Immature natural killer cell (primary cell): ENCODE measurements at regions not wholly inside any gene's neighbourhood (a gene's known extent, or its start where the extent isn't known, plus 50 kb on each side); places are given as distances from the start of the nearest gene placed in this dataset.
"Not testable (repeated sequence)": the region's sequence is repeated elsewhere in the genome, so short reads cannot be mapped to it uniquely, and the experiment has no call there.

Experiments
- DNase-seq, 3 donors: peaks; one replicate each; pipeline ENCODE4 v3.0.0; 2022; ENCODE audit warnings: mixed read lengths in 1 of 3
- H3K27ac Mint-ChIP-seq, 6 donors: one replicate each; pipeline ENCODE4 v1.8.0; 2020; ENCODE audit warnings: mixed read lengths in 6 of 6, mild to moderate bottlenecking in 5 of 6, inconsistent platforms in 4 of 6, moderate library complexity in 3 of 6
- H3K27me3 Mint-ChIP-seq, 3 donors: one replicate each; pipeline ENCODE4 v1.8.0; 2020 to 2021; ENCODE audit warnings: low read depth in 3 of 3, mild to moderate bottlenecking in 3 of 3, mixed read lengths in 3 of 3, moderate library complexity in 3 of 3, inconsistent platforms in 1 of 3
- H3K36me3 Mint-ChIP-seq, 3 donors: one replicate each; pipeline ENCODE4 v1.8.0; 2020; ENCODE audit warnings: mixed read lengths in 3 of 3, inconsistent platforms in 2 of 3, mild to moderate bottlenecking in 2 of 3
- H3K4me1 Mint-ChIP-seq, 2 donors: one replicate each; pipeline ENCODE4 v1.8.0; 2020; ENCODE audit warnings: inconsistent platforms in 2 of 2, mild to moderate bottlenecking in 2 of 2, mixed read lengths in 2 of 2, moderate library complexity in 1 of 2
- H3K4me3 Mint-ChIP-seq, 5 donors: one replicate each; pipeline ENCODE4 v1.8.0; 2020; ENCODE audit warnings: mild to moderate bottlenecking in 5 of 5, mixed read lengths in 5 of 5, inconsistent platforms in 3 of 5, moderate library complexity in 3 of 5
- H3K9me3 Mint-ChIP-seq, 6 donors: one replicate each; pipeline ENCODE4 v1.8.0; 2020; ENCODE audit warnings: mild to moderate bottlenecking in 6 of 6, mixed read lengths in 6 of 6, inconsistent platforms in 4 of 6, moderate library complexity in 3 of 6

DNA sequence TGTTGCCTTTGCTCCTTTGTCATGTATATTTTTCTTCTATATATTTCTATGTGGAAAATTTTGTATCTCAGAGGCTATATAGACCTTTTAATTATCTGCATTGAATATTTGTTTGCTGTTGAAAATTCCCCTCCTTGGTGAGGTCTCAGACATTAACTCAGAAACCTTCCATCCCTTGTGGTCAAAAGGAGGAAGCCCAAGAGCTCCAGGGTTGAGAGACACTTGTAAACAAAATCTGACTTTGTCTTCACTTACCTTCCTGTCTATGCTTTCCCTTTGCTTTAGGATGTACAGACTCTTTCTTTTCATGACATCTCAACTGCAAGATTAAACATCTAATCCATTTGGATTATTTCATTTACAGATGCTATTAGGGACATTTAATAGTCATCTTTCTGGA, 157.5 kb downstream of the PCDH20 start:
- H3K4me3 Mint-ChIP-seq, result no peak overlapping the region
- H3K9me3 Mint-ChIP-seq, result peaks cover under 1 to 16% (median 3%) of the 10 kb centered on the region in 6 donors
- DNase-seq, result no peak
- H3K27ac Mint-ChIP-seq, result no peak overlapping the region
- no peaks in the 10 kb centered on the region for H3K4me1 Mint-ChIP-seq
- peaks cover 0 to 3% (median 0%) of the 10 kb centered on the region in 3 donors for H3K36me3 Mint-ChIP-seq
- no peaks in the 10 kb centered on the region for H3K27me3 Mint-ChIP-seq

DNA sequence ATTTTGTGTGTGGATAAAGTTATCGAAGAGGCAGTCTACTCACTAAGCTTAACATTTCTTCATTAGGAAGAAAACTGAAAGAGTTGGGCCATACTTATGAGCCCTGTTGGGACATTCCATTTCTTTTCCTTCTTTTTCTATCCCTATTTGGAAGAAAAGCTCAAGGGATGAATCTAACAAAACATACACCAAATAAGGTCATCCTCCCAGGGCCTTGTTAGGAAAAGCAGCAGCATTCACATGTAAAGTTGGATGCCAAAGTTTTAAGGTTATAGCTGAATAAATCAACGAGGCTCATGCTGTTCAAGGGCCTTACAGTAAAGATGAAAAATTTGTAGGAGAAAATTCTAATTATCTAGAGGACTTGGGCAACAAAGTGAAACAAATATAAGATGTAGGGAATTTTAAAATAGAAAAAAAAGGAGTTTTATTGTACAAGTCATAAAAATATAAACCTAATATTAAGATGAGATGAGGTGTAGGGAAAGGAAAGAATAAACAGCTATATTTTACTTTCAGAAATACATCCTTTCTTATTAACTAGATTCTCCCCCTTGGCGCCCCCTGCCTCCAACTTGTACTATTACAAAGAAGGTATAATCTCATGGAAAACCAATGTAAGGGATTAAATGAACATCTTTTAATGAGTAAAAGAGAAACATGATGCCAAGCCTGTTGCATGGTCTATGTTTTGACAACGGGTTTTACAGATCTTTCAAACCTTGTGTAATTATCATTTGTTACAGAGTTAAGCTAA, 160.4 kb downstream of the PCDH20 start:
- Mint-ChIP-seq H3K27ac (no peak overlapping the region), H3K4me3 (no peak overlapping the region), H3K4me1 (no peaks in the 10 kb centered on the region), H3K9me3 (peaks cover 2 to 26% (median 5%) of the 10 kb centered on the region in 6 donors), H3K27me3 (peaks cover 0 to 1% (median 0%) of the 10 kb centered on the region in 3 donors), H3K36me3 (peaks cover 0 to 3% (median 0%) of the 10 kb centered on the region in 3 donors)
- no peak for DNase-seq

DNA sequence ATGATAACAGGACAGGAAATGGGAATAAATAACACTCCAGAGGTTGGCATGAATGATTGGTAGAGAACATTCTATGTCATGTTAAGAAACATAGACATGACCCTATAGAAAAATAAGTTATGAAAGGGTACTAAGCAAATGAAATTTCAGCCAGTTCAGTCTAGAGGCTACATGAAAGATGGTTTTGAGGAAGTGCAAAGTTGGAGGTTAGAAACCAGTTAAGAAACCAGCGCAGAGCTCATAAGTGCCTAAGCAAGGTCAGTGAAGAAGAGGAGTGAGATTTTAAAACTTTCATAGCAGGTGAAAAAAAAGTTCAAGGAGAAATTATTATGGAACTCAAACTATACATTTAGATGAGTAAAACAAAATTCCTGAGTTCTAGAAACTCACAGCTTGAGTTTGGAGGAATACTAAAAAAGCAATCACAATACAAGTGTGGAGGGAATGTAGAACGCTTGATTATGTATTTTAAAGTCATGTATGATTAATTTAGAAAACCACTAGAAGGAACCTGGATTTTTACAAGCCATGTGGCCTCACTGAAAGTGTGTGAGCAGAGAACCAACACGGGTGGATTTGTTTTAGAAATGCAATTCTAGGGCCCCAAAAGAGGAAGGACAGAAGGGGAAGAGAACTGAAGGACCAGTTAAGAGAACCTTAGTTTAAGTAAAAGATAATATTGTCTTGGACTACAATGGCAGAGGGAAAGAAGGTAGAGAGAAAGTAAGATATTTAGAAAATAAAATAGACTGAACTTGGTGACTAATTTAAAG, 162.4 kb downstream of the PCDH20 start:
- no peak overlapping the region for H3K27ac Mint-ChIP-seq
- no peaks in the 10 kb centered on the region for H3K4me1 Mint-ChIP-seq
- H3K27me3 Mint-ChIP-seq, result peaks cover 0 to 1% (median 0%) of the 10 kb centered on the region in 3 donors
- H3K4me3 Mint-ChIP-seq, result no peak overlapping the region
- H3K9me3 Mint-ChIP-seq, result peaks cover 2 to 33% (median 15%) of the 10 kb centered on the region in 6 donors
- no peak for DNase-seq
- peaks cover 0 to 3% (median 0%) of the 10 kb centered on the region in 3 donors for H3K36me3 Mint-ChIP-seq

DNA sequence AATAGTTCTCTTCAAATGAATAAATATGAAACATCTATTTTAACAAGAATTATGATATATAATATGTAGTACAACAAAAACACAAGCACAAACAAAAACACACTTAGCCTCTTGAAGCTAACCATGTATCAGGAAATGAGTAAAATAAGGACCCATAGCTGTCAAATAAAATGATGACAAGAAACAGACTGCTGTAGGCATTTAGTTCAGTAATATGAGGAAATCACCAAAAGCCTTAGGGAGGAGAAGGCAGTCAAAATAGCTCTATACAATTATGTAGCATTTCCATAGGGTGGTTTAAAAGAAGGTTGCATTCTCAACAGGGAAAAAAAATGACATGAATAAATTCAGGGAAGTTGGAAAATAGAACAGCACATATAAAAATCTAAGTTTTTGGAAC, 163.4 kb downstream of the PCDH20 start:
- H3K4me1 Mint-ChIP-seq, result no peaks in the 10 kb centered on the region
- H3K4me3 Mint-ChIP-seq, result no peak overlapping the region
- peaks cover 2 to 35% (median 15%) of the 10 kb centered on the region in 6 donors for H3K9me3 Mint-ChIP-seq
- DNase-seq, result no peak
- no peak overlapping the region for H3K27ac Mint-ChIP-seq
- H3K36me3 Mint-ChIP-seq, result peaks cover 0 to 3% (median 0%) of the 10 kb centered on the region in 3 donors
- H3K27me3 Mint-ChIP-seq, result peaks cover 0 to 3% (median 1%) of the 10 kb centered on the region in 3 donors

DNA sequence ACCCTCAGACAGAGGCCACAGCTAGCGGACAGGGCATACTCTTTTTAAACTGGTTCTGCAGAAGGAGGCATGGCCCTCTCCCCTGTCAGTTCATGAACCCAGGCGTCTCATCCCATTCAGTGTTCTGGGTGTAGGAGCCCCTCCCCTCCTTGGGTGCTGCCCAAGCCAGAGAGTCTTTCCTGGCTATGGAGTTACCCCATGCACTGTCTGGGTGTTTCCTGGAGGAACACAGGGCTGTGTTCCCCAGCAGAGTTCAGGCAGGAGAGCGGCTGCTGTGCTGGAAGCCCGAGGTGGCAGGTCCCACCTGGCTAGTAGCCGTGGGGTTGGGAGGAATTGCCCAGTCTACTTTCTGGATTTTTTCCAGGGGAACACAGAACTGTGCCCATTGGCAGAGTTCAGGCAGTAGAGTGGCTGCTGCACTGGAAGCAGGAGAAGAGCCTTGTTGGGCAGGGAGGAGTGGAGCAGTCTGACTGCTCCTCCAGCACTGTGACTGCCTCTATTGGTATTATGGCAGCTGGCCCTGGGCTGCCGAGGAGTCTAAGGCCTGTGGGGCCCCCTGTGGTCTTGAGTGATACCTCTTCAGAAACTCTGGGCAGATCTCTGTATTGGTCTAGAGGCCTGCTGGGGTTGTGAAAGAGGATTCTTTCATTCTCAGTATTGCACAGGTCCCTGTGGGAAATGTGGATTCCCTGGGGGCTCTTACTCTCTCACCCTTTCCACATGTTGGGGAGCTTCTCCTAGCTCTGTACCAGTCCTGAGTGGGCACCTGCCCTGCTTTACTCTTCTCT, 168.3 kb downstream of the PCDH20 start:
- no peak overlapping the region for H3K27ac Mint-ChIP-seq

DNA sequence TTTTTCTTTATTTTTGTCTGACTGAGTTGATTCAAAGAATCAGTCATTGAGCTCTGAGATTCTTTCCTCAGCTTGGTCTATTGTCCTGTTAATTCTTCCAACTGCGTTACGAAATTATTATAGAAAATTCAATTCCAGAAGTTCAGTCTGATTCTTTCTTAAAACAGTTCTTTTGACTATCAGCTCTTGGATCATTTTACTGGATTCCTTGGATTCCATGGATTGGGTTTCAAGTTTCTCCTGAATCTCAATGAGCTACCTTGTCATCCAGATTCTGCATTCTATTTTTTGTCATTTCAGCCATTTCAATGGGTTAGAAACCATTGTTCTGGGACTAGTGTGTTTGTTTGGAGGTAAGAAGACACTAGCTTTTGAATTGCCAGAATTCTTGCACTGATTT, 169.3 kb downstream of the PCDH20 start:
- DNase-seq, result no peak
- Mint-ChIP-seq H3K4me3 (no peak overlapping the region), H3K4me1 (no peaks in the 10 kb centered on the region), H3K9me3 (peaks cover 6 to 31% (median 16%) of the 10 kb centered on the region in 6 donors), H3K36me3 (no peaks in the 10 kb centered on the region), H3K27ac (no peak overlapping the region), H3K27me3 (peaks cover 0 to 3% (median 2%) of the 10 kb centered on the region in 3 donors)

More for the DNA sequence above, 168.3 kb downstream of the PCDH20 start:
- peaks cover 5 to 31% (median 17%) of the 10 kb centered on the region in 6 donors for H3K9me3 Mint-ChIP-seq
- H3K4me1 Mint-ChIP-seq, result no peaks in the 10 kb centered on the region
- no peak overlapping the region for H3K4me3 Mint-ChIP-seq
- H3K27me3 Mint-ChIP-seq, result peaks cover 0 to 3% (median 3%) of the 10 kb centered on the region in 3 donors
- no peaks in the 10 kb centered on the region for H3K36me3 Mint-ChIP-seq
- no peak for DNase-seq

DNA sequence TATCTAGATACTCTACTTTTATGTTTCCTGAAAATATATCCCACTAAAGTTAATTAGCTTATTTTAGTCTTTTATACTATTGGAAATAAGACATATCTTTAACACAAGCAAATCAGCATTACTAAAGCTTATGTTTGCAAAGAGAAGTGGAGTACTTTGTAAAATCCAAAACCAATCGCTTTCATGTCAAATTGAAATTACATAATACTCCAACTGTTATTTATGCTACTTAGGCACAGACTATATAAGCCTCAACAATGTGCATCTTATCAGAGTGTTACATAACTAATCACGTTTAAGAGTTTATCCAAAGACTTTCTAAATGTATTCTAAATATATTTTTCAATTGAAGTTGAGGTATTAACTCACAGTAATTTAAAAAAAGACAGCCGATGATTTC, 200.0 kb downstream of the PCDH20 start:
- Mint-ChIP-seq H3K36me3 (no peaks in the 10 kb centered on the region), H3K9me3 (peaks cover 0 to 17% (median 3%) of the 10 kb centered on the region in 6 donors), H3K27ac (no peak overlapping the region), H3K4me1 (no peaks in the 10 kb centered on the region), H3K27me3 (no peaks in the 10 kb centered on the region), H3K4me3 (no peak overlapping the region)
- DNase-seq, result no peak

DNA sequence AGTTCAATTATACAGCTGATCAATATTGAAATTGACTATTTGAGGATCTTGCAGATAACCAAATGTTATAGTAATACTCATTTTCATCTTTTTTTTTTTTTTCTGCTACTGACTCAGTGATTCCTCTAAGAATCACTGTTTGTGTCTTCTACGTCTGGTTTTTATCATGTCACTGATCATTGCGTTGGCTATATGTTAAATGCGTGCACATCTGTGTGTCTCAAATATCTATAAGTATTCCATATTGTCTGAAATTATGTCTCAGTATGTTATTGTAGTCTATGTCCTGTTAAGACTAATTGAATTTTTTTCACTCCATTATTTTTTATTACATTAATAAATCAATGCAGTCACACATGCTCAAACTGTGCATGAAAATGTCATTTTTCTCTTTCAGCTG, 200.5 kb downstream of the PCDH20 start:
- Mint-ChIP-seq H3K4me3 (no peak overlapping the region), H3K9me3 (peaks cover 0 to 17% (median 3%) of the 10 kb centered on the region in 6 donors), H3K27ac (no peak overlapping the region), H3K4me1 (no peaks in the 10 kb centered on the region), H3K36me3 (no peaks in the 10 kb centered on the region), H3K27me3 (no peaks in the 10 kb centered on the region)
- DNase-seq, result no peak

DNA sequence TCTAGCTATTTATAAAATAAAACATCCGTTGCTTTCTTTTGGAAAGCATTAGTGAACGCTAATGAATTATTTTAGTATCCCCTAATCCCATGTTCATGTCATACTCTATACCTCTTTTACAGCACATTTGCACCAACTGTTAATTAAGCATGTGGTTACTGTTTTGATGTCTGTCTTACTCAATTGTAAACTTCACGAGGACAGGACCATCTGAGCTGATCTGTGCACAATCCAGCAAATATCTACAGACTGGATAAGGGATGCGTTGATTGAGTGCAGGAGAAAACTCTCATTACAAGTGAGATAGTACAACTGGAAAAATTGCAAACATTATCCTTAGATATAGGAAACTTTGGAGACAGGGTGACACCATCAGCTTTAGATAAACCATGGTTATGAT, 201.1 kb downstream of the PCDH20 start:
- Mint-ChIP-seq H3K4me3 (no peak overlapping the region), H3K4me1 (no peaks in the 10 kb centered on the region), H3K27ac (no peak overlapping the region), H3K27me3 (no peaks in the 10 kb centered on the region), H3K9me3 (peaks cover 0 to 17% (median 3%) of the 10 kb centered on the region in 6 donors), H3K36me3 (no peaks in the 10 kb centered on the region)
- no peak for DNase-seq

DNA sequence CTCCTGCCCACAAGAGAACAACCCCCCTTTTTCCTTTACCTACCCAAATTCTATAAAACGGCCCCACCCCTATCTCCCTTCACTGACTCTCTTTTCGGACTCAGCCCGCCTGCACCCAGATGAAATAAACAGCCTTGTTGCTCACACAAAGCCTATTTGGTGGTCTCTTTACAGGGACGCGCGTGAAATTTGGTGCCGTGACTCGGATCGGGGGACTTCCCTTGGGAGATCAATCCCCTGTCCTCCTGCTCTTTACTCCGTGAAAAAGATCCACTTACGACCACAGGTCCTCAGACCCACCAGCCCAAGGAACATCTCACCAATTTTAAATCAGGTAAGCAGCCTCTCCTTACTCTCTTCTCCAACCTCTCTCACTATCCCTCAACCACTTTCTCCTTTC, 209.8 kb downstream of the PCDH20 start:
- DNase-seq, result not testable (repeated sequence)

DNA sequence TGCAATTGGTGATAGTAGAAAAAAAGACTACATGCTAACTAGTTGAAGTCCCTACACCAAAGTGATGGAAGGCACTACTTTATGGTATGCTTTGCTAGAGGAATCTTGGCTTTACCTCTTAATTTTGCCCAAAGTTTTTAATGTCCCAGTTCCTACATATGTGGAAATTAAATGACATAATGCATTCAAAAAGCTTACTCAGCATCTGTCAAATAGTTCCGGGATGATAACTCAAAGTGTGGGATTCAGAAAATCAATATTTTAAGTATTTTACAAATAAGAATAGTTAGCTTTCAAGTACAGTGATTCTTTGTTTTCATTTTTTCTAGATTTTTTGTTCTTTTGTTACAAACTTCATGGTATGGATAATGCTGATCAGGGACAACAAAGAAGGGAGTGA, 211.6 kb downstream of the PCDH20 start:
- Mint-ChIP-seq H3K27me3 (peaks cover 0 to 3% (median 0%) of the 10 kb centered on the region in 3 donors), H3K27ac (no peak overlapping the region), H3K9me3 (peaks cover 11 to 24% (median 16%) of the 10 kb centered on the region in 6 donors), H3K4me3 (no peak overlapping the region), H3K36me3 (no peaks in the 10 kb centered on the region), H3K4me1 (no peaks in the 10 kb centered on the region)
- DNase-seq, result no peak

More for the DNA sequence above, 209.8 kb downstream of the PCDH20 start:
- H3K27me3 Mint-ChIP-seq, H3K27ac Mint-ChIP-seq, H3K36me3 Mint-ChIP-seq, H3K4me1 Mint-ChIP-seq, H3K4me3 Mint-ChIP-seq: not testable (repeated sequence)
- H3K9me3 Mint-ChIP-seq, result peaks cover 9 to 24% (median 14%) of the 10 kb centered on the region in 6 donors

DNA sequence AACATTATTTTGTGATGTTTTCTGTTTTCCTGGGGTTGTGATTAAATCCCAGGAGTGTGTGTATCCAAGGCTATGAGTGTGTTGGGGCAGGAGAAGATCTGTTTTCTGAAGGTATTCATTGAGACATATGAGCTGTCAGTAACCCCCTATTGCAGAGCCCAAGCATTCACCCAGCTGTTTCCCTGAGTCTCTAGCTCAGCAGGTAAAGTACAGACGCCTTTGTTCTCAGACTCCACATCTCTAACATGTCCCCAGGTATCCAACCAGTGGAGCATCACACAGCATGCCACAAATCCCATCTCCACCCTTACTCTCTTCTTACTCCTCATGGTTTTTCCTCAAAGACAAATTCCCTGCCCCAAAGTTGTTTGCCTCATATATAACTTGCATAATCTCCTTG, 213.6 kb downstream of the PCDH20 start:
- DNase-seq, result no peak
- peaks cover 0 to 3% (median 0%) of the 10 kb centered on the region in 3 donors for H3K27me3 Mint-ChIP-seq
- no peak overlapping the region for H3K4me3 Mint-ChIP-seq
- no peak overlapping the region for H3K27ac Mint-ChIP-seq
- H3K9me3 Mint-ChIP-seq, result peaks cover 11 to 24% (median 16%) of the 10 kb centered on the region in 6 donors
- H3K4me1 Mint-ChIP-seq, result no peaks in the 10 kb centered on the region
- H3K36me3 Mint-ChIP-seq, result no peaks in the 10 kb centered on the region

DNA sequence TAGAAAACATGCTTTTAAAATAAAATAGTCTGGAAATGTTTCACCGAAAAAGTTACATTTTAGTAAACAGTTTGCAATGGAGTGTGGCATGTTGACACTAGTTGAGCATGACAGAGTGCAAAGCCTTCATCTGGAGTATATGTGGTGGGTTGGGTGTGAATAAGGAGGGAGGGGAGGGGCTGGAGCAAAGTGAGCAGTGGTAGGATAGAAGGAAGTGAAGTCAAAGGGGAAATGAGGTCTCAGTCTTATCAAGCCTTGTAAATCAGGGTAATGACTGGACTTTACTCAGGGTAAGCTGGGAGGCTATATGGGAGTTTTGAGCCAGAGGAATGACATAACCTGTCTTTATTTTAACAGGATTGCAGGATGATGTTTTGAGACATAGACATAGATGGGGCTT, 222.8 kb downstream of the PCDH20 start:
- Mint-ChIP-seq H3K4me1 (no peaks in the 10 kb centered on the region), H3K27ac (no peak overlapping the region), H3K27me3 (peaks cover 0 to 2% (median 0%) of the 10 kb centered on the region in 3 donors), H3K4me3 (no peak overlapping the region), H3K36me3 (no peaks in the 10 kb centered on the region), H3K9me3 (peaks cover 5 to 45% (median 18%) of the 10 kb centered on the region in 6 donors)
- no peak for DNase-seq
